A549 (cell line): ENCODE measurements at regions not wholly inside any gene's neighbourhood (a gene's known extent, or its start where the extent isn't known, plus 50 kb on each side); places are given as distances from the start of the nearest gene placed in this dataset.

Source experiments
- CHD2 ChIP-seq: fragments of 150-350 bp; IDR thresholded peaks from 2 replicates; pipeline ENCODE4 v1.6.1; 2014; ENCODE audit warnings: low read length; ENCODE audit not compliant: partially characterized antibody
- CTCF ChIP-seq: fragments of >200 bp; sonication (Bioruptor Twin); formaldehyde crosslinking; IDR thresholded peaks from 3 replicates; pipeline ENCODE4 v1.5.1; 2016
- HEYL ChIP-seq: fragments of 250-450 bp; sonication (Bioruptor Pico); IDR thresholded peaks from 2 replicates; pipeline ENCODE4 v1.8.0; 2021; ENCODE audit warnings: mild to moderate bottlenecking, moderate library complexity
- JUN ChIP-seq, 2 experiments: fragments of >200 bp; sonication (Bioruptor Twin); formaldehyde crosslinking; IDR thresholded peaks; 2 replicates in 1 of 2; 3 replicates in 1 of 2; pipeline ENCODE4 v1.6.1; 2016 to 2017
- KDM1A ChIP-seq: fragments of 200-600 bp; sonication (generic); IDR thresholded peaks from 2 replicates; pipeline ENCODE4 v1.6.1; 2016; ENCODE audit warnings: low read depth, mild to moderate bottlenecking
- KDM5A ChIP-seq: fragments of 200-600 bp; sonication (generic); IDR thresholded peaks from 2 replicates; pipeline ENCODE4 v1.6.1; 2016; ENCODE audit warnings: antibody characterized with exemption, mild to moderate bottlenecking
- PBX3 ChIP-seq: IDR thresholded peaks from 2 replicates; pipeline ENCODE4 v1.6.1; 2012
- POLR2A ChIP-seq: IDR thresholded peaks from 2 replicates; pipeline ENCODE4 v1.6.1; 2012; ENCODE audit warnings: mild to moderate bottlenecking, low read length
- RAD21 ChIP-seq, 2 experiments: fragments of >200 bp in 1 of 2; sonication (Bioruptor Twin) in 1 of 2; formaldehyde crosslinking in 1 of 2; IDR thresholded peaks in 1 of 2; conservative IDR thresholded peaks in 1 of 2; 2 replicates in 1 of 2; 3 replicates in 1 of 2; pipeline ENCODE4 v1.6.1; 2012 to 2018; ENCODE audit warnings: inconsistent platforms in 1 of 2
- REST ChIP-seq: fragments of 200-600 bp; sonication (generic); IDR thresholded peaks from 2 replicates; pipeline ENCODE4 v1.6.1; 2016; ENCODE audit warnings: antibody characterized with exemption, mild to moderate bottlenecking, moderate library complexity
- ZFP36 ChIP-seq: fragments of 450-650 bp; IDR thresholded peaks from 2 replicates; pipeline ENCODE4 v1.6.1; 2014; ENCODE audit warnings: borderline replicate concordance; ENCODE audit not compliant: partially characterized antibody

GRCh38 chr13:72093262-72093661 lies 226.3 kb upstream of the DACH1 start:
- TF ChIP-seq HEYL (CRISPR knock-in tag) (no peak), POLR2A (no peak), JUN (IDR thresholded peaks at IDR 0.05) (no peak), RAD21 (conservative IDR thresholded peaks at IDR 0.05 in 1 of 2, IDR thresholded peaks at IDR 0.05 in 1 of 2) (no peak), CTCF (no peak), REST (no peak), ZFP36 (no peak), CHD2 (no peak), PBX3 (no peak), KDM1A (no peak), KDM5A (no peak)
